ENCODE measurements at regions not wholly inside any gene's neighbourhood (a gene's known extent, or its start where the extent isn't known, plus 50 kb on each side); places are given as distances from the start of the nearest gene placed in this dataset.

DNA sequence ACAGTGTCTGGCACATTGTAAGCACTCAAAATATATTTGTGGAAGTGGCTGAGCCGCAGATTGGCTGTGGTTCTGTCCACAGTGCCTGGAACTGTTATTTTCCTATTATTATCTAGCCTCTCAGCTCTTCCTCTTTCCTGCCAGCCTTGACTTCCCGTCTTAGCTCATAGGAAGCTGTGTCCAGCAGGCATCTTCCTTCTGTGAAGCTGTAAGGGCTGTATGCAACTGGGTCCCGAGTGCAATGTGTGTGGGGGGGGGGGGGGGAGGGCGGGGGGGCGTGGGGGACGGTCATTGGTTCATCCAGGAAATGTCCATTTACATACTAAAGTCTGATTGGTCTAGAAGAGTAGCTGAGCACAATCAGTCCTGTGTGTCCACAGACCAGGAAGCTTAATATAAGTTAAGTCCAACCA is 210.7 kb downstream of the PDGFRA start (continued):
- TF ChIP-seq CBFB (CRISPR knock-in tag; IDR thresholded peaks at IDR 0.05), result no peak
- no peak for TF ChIP-seq SMC3 (IDR thresholded peaks at IDR 0.05; ENCODE audit: low read length)
- no peak for TF ChIP-seq PTBP1 (IDR thresholded peaks at IDR 0.05; ENCODE audit: low read depth, low read length, poor library complexity, severe bottlenecking)

DNA sequence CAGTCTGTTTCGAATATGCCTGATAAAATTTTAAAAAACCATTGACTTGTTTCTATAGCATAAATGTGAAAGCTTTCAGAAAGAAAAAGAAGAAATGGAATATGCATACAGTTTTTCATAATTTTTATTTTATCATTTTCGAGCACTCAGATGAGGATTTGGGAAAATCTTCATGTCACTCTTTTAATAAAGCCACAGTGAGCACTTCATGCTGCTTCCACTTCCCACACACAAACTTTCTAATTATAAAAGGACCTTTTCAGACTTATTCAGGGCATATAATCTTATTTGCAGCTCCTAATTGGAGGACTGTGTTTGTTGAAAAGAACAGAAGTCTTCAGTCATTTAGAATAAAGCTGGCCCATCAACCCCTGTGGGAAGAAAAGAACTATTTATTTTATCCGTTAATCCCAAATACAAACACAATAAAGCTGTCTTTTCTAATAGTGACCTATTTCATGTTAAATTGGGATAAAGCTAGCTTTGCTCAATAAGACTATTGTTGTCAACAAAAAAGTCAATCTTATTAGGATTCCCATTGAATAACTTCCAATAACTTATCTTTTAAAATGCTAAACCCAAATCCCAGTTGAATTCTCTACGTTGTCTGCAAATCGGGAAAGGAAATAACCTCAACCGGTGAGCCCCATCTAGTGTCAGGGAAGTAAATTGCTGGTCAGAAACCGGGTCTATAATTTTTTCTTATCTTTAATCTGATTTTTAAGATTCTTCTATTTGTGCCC is 211.5 kb downstream of the PDGFRA start:
- no peak for ATAC-seq
- Histone ChIP-seq H2AFZ (ENCODE audit: low read length) (no peak overlapping the region), H4K20me1 (ENCODE audit: insufficient read depth, low read length) (no peaks in the 10 kb centered on the region), H3K27me3 (ENCODE audit: control insufficient read depth in 1 of 2, insufficient read depth in 2 of 2, low read length in 2 of 2) (no peaks in the 10 kb centered on the region; a peak in 1 of 5 replicates), H3K27ac (ENCODE audit: extremely low read length, insufficient read depth, low read length) (no peak overlapping the region), H3K79me2 (ENCODE audit: insufficient read depth, low read length) (no peaks in the 10 kb centered on the region), H3K9ac (ENCODE audit: insufficient read depth, low read depth, low read length) (no peak overlapping the region), H3K36me3 (replicated peaks in 1 of 2; ENCODE audit: control insufficient read depth in 1 of 2, insufficient read depth in 2 of 2, low read length in 2 of 2) (no peaks in the 10 kb centered on the region), H3K4me1 (ENCODE audit: insufficient read depth, low read length) (no peaks in the 10 kb centered on the region), H3K4me2 (ENCODE audit: low read depth, low read length) (no peak overlapping the region), H3K4me3 (replicated peaks in 1 of 3; ENCODE audit: insufficient read depth in 1 of 3, low read depth in 2 of 3, low read length in 3 of 3) (no peak overlapping the region), H3K9me3 (ENCODE audit: low read length) (no peaks in the 10 kb centered on the region)
- BruUV-seq (replicated peaks), result no TSS peak
- 4% methylated on average over 7 of the region's 7 CpGs for WGBS (ENCODE audit: low lambda C conversion rate)
- ChIA-PET CTCF (ENCODE audit: low intra/inter-chr PET ratio, low total read pairs) (interaction anchor here (0.9 to 1.4 kb wide), 3 partner anchors 89 to 121 kb away, joined by 3 to 9 read pairs (median 5); no protein-coding TSS in a partner anchor), POLR2A (no interaction called here)
- no peak for FAIRE-seq
- DNase-seq (ENCODE audit: low spot score), result no peak
- TF ChIP-seq STAG1 (CRISPR knock-in tag; IDR thresholded peaks at IDR 0.05) (peak; percentile 52), DNMT1 (CRISPR knock-in tag; IDR thresholded peaks at IDR 0.05) (no peak), SMARCE1 (IDR thresholded peaks at IDR 0.05; ENCODE audit: borderline replicate concordance) (no peak), FOXJ3 (CRISPR knock-in tag; IDR thresholded peaks at IDR 0.05; ENCODE audit: borderline replicate concordance) (no peak)
- TF ChIP-seq, protein P1, sequence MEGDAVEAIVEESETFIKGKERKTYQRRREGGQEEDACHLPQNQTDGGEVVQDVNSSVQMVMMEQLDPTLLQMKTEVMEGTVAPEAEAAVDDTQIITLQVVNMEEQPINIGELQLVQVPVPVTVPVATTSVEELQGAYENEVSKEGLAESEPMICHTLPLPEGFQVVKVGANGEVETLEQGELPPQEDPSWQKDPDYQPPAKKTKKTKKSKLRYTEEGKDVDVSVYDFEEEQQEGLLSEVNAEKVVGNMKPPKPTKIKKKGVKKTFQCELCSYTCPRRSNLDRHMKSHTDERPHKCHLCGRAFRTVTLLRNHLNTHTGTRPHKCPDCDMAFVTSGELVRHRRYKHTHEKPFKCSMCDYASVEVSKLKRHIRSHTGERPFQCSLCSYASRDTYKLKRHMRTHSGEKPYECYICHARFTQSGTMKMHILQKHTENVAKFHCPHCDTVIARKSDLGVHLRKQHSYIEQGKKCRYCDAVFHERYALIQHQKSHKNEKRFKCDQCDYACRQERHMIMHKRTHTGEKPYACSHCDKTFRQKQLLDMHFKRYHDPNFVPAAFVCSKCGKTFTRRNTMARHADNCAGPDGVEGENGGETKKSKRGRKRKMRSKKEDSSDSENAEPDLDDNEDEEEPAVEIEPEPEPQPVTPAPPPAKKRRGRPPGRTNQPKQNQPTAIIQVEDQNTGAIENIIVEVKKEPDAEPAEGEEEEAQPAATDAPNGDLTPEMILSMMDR (CRISPR knock-in tag; IDR thresholded peaks at IDR 0.05), result peak; percentile 33
- TF ChIP-seq, protein P2, sequence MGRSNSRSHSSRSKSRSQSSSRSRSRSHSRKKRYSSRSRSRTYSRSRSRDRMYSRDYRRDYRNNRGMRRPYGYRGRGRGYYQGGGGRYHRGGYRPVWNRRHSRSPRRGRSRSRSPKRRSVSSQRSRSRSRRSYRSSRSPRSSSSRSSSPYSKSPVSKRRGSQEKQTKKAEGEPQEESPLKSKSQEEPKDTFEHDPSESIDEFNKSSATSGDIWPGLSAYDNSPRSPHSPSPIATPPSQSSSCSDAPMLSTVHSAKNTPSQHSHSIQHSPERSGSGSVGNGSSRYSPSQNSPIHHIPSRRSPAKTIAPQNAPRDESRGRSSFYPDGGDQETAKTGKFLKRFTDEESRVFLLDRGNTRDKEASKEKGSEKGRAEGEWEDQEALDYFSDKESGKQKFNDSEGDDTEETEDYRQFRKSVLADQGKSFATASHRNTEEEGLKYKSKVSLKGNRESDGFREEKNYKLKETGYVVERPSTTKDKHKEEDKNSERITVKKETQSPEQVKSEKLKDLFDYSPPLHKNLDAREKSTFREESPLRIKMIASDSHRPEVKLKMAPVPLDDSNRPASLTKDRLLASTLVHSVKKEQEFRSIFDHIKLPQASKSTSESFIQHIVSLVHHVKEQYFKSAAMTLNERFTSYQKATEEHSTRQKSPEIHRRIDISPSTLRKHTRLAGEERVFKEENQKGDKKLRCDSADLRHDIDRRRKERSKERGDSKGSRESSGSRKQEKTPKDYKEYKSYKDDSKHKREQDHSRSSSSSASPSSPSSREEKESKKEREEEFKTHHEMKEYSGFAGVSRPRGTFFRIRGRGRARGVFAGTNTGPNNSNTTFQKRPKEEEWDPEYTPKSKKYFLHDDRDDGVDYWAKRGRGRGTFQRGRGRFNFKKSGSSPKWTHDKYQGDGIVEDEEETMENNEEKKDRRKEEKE (IDR thresholded peaks at IDR 0.05), result no peak
- intact Hi-C loops (cut with micrococcal nuclease; ENCODE audit: unreplicated experiment) (loop anchor here (1.0 kb wide), 2 partner anchors 56 to 117 kb away; no protein-coding TSS in a partner anchor), in situ Hi-C loops (cut with HindIII; ENCODE audit: extremely low pct_ligation_motif_present, low pct_unique_long_range_greater_than_20kb) (loop anchor here (5.0 kb wide), 1 partner anchor 118 kb away; no protein-coding TSS in a partner anchor)
